Mononuclear cell (primary cell): ENCODE measurements at regions not wholly inside any gene's neighbourhood (a gene's known extent, or its start where the extent isn't known, plus 50 kb on each side); places are given as distances from the start of the nearest gene placed in this dataset.

Experiments
- H3K27me3 ChIP-seq: 2 replicates; pipeline ENCODE4 v1.6.0; 2011; ENCODE audit warnings: low read length, control low read depth; ENCODE audit not compliant: insufficient read depth
- H3K4me1 ChIP-seq: 2 replicates; pipeline ENCODE4 v1.5.1; 2011; ENCODE audit warnings: mild to moderate bottlenecking, low read length, control low read depth; ENCODE audit not compliant: insufficient read depth
- H3K4me3 ChIP-seq: 2 replicates; pipeline ENCODE4 v1.5.1; 2011; ENCODE audit warnings: mild to moderate bottlenecking, low read length, moderate library complexity
- H3K9me3 ChIP-seq: 2 replicates; pipeline ENCODE4 v1.5.1; 2011; ENCODE audit warnings: low read depth, mild to moderate bottlenecking, control low read depth, low read length

GRCh38 chr5:87054821-87055220 is 212.9 kb upstream of the RASA1 start:
- Histone ChIP-seq H3K4me1 (peaks cover 4% of the 10 kb centered on the region), H3K27me3 (no peaks in the 10 kb centered on the region), H3K9me3 (no peaks in the 10 kb centered on the region), H3K4me3 (no peak overlapping the region)

GRCh38 chr5:87061046-87061445 is 206.6 kb upstream of the RASA1 start:
- H3K9me3 ChIP-seq: no peaks in the 10 kb centered on the region
- no peaks in the 10 kb centered on the region for H3K4me1 ChIP-seq
- no peak overlapping the region for H3K4me3 ChIP-seq
- no peaks in the 10 kb centered on the region for H3K27me3 ChIP-seq

GRCh38 chr5:87069311-87069710 is 198.4 kb upstream of the RASA1 start:
- no peak overlapping the region for H3K4me3 ChIP-seq
- no peaks in the 10 kb centered on the region for H3K27me3 ChIP-seq
- peaks cover 2% of the 10 kb centered on the region for H3K4me1 ChIP-seq
- H3K9me3 ChIP-seq: no peaks in the 10 kb centered on the region

- H3K4me1 ChIP-seq: peaks cover 9% of the 10 kb centered on the region
- H3K27me3 ChIP-seq: no peaks in the 10 kb centered on the region
- no peak overlapping the region for H3K4me3 ChIP-seq
- no peaks in the 10 kb centered on the region for H3K9me3 ChIP-seq
Measured at GRCh38 chr5:87069974-87070608, 197.6 kb upstream of the RASA1 start.

- Histone ChIP-seq H3K4me1 (peaks cover 13% of the 10 kb centered on the region), H3K4me3 (no peak overlapping the region), H3K9me3 (no peaks in the 10 kb centered on the region), H3K27me3 (no peaks in the 10 kb centered on the region)
Measured at GRCh38 chr5:87074072-87074471, 193.6 kb upstream of the RASA1 start.

GRCh38 chr5:87074934-87075541 is 192.6 kb upstream of the RASA1 start:
- Histone ChIP-seq H3K4me1 (peaks cover 21% of the 10 kb centered on the region), H3K27me3 (no peaks in the 10 kb centered on the region), H3K4me3 (no peak overlapping the region), H3K9me3 (no peaks in the 10 kb centered on the region)

- no peaks in the 10 kb centered on the region for H3K27me3 ChIP-seq
- peaks cover 22% of the 10 kb centered on the region for H3K4me1 ChIP-seq
- no peaks in the 10 kb centered on the region for H3K9me3 ChIP-seq
- no peak overlapping the region for H3K4me3 ChIP-seq
Measured at GRCh38 chr5:87076411-87076810, 191.3 kb upstream of the RASA1 start.

GRCh38 chr5:87076931-87077330 is 190.8 kb upstream of the RASA1 start:
- Histone ChIP-seq H3K4me1 (peaks cover 25% of the 10 kb centered on the region), H3K9me3 (no peaks in the 10 kb centered on the region), H3K4me3 (no peak overlapping the region), H3K27me3 (no peaks in the 10 kb centered on the region)

GRCh38 chr5:87079219-87079618 is 188.5 kb upstream of the RASA1 start:
- Histone ChIP-seq H3K4me1 (peaks cover 26% of the 10 kb centered on the region), H3K4me3 (no peak overlapping the region), H3K27me3 (no peaks in the 10 kb centered on the region), H3K9me3 (no peaks in the 10 kb centered on the region)

- Histone ChIP-seq H3K4me3 (no peak overlapping the region), H3K4me1 (peaks cover 14% of the 10 kb centered on the region), H3K9me3 (no peaks in the 10 kb centered on the region), H3K27me3 (no peaks in the 10 kb centered on the region)
Measured at GRCh38 chr5:87081016-87081415, 186.7 kb upstream of the RASA1 start.

- Histone ChIP-seq H3K4me3 (no peak overlapping the region), H3K27me3 (no peaks in the 10 kb centered on the region), H3K9me3 (no peaks in the 10 kb centered on the region), H3K4me1 (peaks cover 14% of the 10 kb centered on the region)
Measured at GRCh38 chr5:87081511-87082372, 185.9 kb upstream of the RASA1 start.

- Histone ChIP-seq H3K4me1 (no peaks in the 10 kb centered on the region), H3K27me3 (no peaks in the 10 kb centered on the region), H3K9me3 (no peaks in the 10 kb centered on the region), H3K4me3 (no peak overlapping the region)
Measured at GRCh38 chr5:87094347-87094746, 173.3 kb upstream of the RASA1 start.

GRCh38 chr5:87094833-87095232 is 172.8 kb upstream of the RASA1 start:
- Histone ChIP-seq H3K4me1 (no peaks in the 10 kb centered on the region), H3K27me3 (no peaks in the 10 kb centered on the region), H3K9me3 (no peaks in the 10 kb centered on the region), H3K4me3 (no peak overlapping the region)

- Histone ChIP-seq H3K9me3 (no peaks in the 10 kb centered on the region), H3K4me1 (no peaks in the 10 kb centered on the region), H3K27me3 (no peaks in the 10 kb centered on the region), H3K4me3 (no peak overlapping the region)
Measured at GRCh38 chr5:87095787-87096186, 171.9 kb upstream of the RASA1 start.

- Histone ChIP-seq H3K9me3 (no peaks in the 10 kb centered on the region), H3K4me1 (no peaks in the 10 kb centered on the region), H3K27me3 (no peaks in the 10 kb centered on the region), H3K4me3 (no peak overlapping the region)
Measured at GRCh38 chr5:87097664-87098063, 170.0 kb upstream of the RASA1 start.
